ENCODE measurements at regions not wholly inside any gene's neighbourhood (a gene's known extent, or its start where the extent isn't known, plus 50 kb on each side); places are given as distances from the start of the nearest gene placed in this dataset.
A peak's percentile ranks its signal among the peaks of the same experiment; 100 is the strongest.
"Not testable (repeated sequence)": the region's sequence is repeated elsewhere in the genome, so short reads cannot be mapped to it uniquely, and the experiment has no call there.

DNA sequence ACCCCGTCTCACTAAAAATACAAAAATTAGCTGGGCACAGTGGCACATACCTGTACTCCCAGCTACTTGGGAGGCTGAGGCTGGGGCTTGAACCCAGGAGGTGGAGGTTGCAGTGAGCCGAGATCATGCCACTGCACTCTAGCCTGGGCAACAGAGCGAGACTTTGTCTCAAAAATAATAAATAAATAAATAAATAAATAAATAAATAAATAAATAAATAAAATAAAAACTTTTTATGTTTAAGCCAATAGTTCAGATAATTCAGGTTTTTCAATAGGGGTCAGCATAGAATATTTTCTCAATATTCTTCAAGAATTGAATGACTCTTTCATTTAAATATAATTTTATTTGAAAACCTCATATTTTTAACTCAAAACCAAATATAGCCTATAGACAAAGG lies 585.1 kb upstream of the SPRY2 start:
- not testable (repeated sequence) for DNase-seq

DNA sequence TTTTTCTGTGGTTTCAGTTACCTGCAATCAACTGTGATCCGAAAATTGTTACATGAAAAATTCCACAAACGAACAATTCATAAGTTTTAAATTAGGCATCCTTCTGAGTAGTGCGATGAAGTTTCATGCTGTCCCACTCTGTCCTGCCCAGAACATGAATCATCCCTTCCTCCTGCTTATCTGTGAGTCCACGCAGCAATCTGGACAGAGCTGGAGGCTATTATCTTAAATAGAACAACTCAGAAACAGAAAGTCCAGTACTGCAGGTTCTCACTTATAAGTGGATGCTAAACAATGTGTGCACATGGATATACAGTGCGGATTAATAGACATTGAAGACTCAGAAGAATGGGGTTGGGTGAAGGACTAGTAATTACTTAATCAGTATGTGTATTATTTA lies 583.7 kb upstream of the SPRY2 start:
- intact Hi-C loops (cut with DNase I): no loop called here
- DNase-seq (peak; percentile 47), ATAC-seq (peak; percentile 89 to 100)

More for the DNA sequence above, 585.1 kb upstream of the SPRY2 start:
- intact Hi-C loops (cut with DNase I); ATAC-seq: not testable (repeated sequence)

DNA sequence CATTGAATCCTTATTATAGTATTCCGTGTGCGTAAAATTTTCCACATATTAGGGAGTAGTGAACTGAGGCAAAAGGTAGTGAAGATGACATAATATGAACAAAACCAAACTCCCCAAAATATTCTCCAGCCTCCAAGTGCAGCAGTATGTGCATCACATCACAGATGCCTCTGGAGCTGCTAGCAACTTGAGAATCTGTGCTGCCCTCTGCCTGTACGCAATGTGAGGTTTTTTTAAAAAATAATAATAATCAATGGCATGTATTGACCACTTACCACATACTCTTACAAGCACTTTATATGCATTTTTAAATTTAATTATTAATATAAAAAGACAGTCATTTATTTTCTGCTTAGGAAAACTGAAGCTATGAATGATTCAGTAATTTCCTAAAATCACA lies 583.0 kb upstream of the SPRY2 start:
- ATAC-seq: peak; percentile 50 to 65
- DNase-seq: no peak
- intact Hi-C loops (cut with DNase I): no loop called here

DNA sequence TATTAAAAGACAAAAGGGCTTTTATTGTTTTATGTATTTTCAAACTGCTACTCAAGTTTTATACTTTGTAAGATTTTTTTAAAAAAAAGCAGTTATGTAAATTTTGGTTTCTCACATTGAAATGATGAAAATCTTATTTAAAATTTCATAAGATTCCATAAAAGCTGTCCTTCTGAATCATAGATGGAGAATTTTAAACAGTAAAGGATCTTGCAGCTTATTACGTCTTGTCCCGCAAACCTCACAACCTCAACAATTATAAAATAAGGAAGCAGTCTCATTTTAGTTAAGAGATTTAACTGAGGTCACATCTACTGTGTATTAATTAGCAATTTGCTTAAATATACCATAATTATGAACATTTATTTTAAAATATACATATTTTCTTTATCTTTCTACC lies 581.0 kb upstream of the SPRY2 start:
- no peak for DNase-seq
- no peak for ATAC-seq
- intact Hi-C loops (cut with DNase I): no loop called here

DNA sequence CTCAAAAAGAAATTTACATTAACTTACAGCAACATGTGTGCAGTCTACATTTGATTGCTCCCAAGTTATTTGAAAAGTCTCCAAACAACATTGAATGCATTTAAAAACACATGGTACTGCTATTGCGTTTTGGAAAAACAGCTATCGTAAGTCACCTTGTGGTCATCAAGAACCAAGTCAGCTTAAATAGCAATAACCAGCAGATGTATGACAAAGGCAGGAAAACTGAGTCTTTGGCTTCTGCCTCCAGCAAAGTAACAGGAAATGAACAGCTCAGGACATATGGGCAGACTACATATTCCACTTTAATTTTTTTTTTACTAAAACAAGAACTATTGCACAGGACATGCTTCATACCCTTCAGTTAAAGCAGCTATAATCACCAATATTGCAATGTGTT lies 580.6 kb upstream of the SPRY2 start:
- no peak for DNase-seq
- no peak for ATAC-seq
- intact Hi-C loops (cut with DNase I): no loop called here

DNA sequence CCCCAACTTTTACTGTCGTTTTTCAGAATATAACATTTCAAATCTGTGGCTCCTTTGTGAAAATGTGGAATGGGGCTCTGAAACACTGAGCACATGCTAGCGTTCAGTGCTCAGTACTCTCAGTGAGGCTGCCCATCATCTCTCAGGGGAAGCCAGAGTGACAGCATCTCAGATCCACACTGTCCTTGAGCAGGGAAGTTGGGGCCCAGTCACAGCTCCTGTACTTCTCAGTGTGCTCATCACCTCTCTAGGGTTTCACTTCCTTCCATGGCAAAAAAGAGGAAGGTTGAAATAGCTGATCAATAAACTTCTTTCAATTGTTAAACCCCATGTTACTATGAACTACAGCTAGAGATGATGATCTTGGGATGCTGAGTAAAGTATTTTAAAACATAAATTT lies 565.9 kb upstream of the SPRY2 start:
- ATAC-seq: no peak
- DNase-seq: no peak
- intact Hi-C loops (cut with DNase I): no loop called here

DNA sequence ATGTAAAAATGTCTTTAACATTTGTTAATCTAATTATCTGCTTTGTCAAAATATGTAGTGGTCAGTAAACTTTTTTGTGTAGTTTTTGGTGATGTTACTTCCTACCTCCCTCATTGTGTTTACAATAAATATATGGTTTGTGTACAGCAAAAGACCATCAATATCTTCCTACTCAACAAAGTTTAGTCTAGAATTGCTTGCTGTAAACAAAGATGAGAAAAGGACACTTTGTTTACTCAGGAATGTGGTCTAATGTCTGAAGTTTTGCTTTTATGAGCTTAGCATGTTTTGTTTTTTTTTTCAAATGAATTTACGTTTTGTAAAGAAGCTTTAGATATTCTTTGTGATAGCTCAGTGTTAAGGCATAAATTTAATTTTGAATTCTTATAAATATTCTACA lies 563.5 kb upstream of the SPRY2 start:
- ATAC-seq: no peak

DNA sequence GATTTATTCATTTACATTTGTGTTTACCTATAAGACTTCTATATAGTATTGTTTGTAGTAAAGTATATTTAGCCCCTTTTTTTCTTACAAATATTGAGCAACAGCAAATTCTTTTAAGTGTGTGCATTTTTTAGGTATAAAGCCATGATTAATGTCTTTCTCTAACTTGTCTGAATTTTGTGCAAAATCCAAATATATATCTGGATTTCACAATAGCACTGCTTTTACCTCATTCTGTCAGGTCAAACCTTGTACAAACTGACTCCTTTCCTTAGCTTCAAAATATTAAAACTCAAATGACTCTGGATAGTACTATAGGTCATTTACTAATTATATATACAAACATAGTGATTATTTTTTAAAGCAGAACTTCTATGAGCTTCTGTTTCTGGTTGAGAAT lies 563.0 kb upstream of the SPRY2 start:
- ATAC-seq (peak in 1 of 2 donors; percentile 44), DNase-seq (no peak)
- intact Hi-C loops (cut with DNase I): no loop called here

More for the DNA sequence above, 563.5 kb upstream of the SPRY2 start:
- intact Hi-C loops (cut with DNase I): no loop called here
- no peak for DNase-seq

DNA sequence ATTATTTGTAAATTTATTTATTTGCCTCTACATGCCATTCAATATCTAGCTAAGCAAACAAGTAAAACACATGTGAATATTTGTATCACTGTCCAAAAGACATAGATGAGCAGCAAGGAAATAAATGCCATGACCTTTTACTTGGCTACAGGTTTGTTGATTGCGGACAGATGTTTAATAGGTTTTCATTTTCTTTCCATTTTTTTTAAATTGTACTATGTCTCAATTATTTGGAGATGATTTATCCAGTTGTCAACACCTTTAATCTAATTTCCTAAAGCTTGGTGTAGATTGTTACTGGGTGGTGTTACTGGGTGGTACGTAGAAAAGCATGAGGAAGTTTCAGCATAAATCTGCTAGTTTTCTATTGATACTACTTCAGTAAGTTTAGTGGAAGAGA lies 560.6 kb upstream of the SPRY2 start:
- no peak for DNase-seq
- ATAC-seq: peak in 1 of 2 donors; percentile 75
- intact Hi-C loops (cut with DNase I): no loop called here

DNA sequence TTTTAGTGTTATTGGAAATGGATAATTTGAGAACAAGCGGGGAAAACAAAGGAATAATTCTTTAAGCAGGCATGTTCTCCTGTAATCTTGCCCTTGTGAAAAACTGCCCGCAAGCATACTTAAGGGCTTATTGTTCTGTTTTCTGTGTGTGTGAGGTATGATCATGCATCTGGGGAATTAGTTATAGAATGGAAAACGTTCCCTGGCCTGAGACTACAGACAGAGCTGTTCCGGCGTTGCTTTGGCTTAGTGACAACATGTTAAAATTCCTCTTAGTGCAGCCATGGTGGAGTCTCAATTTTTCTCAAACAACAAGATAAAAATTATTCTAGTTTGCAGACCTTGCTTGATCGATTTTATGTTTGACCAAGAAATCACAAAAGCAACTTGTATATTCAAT lies 560.2 kb upstream of the SPRY2 start:
- peak; percentile 53 to 90 for ATAC-seq
- no peak for DNase-seq
- intact Hi-C loops (cut with DNase I): no loop called here

DNA sequence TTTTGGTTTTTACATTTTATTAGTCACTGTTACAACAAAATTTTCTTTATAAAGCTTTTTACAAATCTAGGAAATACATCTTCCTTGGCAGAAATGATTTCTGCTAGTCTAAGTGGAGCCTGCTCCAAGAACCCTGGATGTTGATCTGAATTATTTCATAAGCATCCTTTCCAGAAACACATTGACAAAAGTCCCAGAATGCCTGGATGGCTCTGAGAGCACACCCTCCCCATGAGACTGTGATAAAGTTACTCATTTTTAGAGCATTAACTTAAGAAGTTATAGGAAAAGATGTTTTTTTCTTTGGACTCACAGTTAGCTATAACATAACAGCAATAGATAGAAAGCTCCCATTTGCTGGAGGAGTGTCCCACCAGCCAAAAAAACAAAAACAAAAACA lies 559.6 kb upstream of the SPRY2 start:
- ATAC-seq (peak in 1 of 2 donors; percentile 56), DNase-seq (no peak)
- intact Hi-C loops (cut with DNase I): no loop called here

DNA sequence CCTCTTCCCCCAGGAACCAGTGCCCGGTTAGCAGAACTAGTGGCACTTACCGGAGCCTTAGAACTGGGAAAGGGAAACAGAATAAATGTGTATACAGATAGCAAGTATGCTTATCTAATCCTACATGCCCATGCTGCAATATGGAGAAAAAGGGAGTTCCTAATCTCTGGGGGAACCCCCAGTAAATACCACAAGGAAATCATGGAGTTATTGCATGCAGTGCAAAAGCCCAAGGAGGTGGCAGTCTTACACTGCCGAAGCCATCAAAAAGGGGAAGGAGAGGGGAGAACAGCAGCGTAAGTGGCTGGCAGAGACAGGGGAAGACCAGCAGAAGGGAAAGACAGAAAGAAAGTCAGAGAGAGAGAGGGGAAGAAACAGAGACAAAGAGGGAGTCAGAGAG lies 556.7 kb upstream of the SPRY2 start:
- intact Hi-C loops (cut with DNase I); ATAC-seq; DNase-seq: not testable (repeated sequence)

DNA sequence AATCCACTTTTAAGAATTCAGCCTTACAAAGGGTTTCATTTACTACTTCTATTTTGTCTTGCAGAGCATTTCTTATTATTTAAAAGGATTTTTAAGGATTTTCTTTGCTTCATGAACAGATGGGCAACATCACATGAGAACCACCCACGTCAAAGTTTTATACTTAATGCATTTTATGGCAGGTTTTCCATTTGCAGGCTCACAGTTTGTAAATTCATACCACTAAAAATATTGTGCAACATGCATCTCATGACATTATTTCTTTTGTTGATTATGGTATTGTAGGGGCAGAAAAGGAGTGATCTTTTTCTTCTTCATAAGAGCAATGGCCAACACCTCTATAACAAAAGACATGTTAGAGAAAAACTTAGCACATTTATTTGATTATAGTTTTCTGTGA lies 554.0 kb upstream of the SPRY2 start:
- intact Hi-C loops (cut with DNase I): no loop called here
- no peak for DNase-seq

DNA sequence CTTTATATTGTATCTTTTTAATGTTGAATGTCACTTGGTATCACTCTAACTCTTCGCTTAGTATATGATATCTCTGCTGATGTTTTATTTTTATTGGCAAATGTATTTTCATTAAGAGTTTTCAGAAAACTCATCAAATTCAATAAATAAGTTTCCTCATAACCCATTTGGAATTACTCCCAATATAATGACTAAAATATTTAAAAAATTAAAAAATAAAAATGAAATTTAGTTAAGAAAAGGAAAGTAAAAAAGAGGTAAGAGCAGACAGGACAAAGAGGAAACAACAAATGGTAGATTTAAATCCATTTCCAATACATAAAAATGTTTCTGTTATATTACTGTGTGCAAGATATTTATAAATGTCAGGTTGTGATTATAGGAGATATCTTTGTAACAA lies 548.9 kb upstream of the SPRY2 start:
- no peak for ATAC-seq
- no peak for DNase-seq
- intact Hi-C loops (cut with DNase I): no loop called here

More for the DNA sequence above, 554.0 kb upstream of the SPRY2 start:
- ATAC-seq: no peak

DNA sequence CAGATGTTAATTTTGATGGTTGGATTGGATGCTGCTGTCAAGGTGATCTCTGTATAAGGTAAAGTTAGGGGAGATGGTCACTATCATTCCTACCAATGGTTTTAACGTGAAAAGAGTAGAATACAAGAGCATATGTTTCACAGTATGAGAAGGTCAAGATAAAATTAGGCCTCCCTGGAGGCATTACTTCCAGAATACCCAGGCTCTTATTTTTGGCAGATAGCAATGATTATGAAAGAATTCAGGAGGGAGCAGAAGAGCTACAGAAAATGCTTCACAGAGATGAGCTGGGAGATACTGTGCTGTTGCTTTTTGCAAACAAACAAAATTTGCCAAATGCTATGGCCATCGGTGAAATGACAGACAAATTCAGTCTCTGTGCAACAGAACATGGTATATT lies 547.5 kb upstream of the SPRY2 start:
- no peak for ATAC-seq
- no peak for DNase-seq
- intact Hi-C loops (cut with DNase I): no loop called here

DNA sequence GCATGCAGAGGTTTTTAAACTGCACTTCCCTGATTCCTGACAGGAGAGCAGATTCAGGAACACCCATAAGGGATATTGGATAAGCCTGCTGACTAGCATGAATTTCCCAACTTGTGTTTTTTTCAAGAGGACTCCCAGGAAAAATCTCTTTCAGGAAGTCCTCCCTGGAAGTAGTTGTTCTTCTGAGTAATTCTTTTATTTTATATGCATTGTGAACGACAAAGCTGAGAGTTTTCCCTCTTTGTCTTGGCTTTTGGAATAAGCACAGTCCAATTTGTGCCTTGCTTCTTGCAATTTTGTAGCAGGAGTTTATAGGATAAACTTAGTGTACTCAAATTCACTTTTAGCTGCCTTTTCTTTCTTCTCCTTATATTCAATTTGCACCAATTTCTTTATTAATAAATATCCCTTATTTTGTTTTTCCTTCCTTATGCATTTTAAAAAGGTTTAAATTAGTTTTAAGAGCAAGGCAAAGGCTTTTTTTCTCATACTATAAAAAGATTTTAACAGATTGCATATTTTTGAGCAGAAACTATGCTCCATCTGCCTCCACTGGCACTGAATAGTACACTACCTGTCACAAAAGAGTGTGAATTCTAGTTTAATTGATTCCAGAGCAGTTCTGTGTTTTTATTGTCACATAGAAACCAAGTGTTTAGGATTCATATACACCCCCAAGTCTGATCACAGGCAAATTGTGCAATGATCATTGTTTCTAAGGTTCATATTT lies 543.3 kb upstream of the SPRY2 start:
- DNase-seq (no peak), ATAC-seq (no peak)

DNA sequence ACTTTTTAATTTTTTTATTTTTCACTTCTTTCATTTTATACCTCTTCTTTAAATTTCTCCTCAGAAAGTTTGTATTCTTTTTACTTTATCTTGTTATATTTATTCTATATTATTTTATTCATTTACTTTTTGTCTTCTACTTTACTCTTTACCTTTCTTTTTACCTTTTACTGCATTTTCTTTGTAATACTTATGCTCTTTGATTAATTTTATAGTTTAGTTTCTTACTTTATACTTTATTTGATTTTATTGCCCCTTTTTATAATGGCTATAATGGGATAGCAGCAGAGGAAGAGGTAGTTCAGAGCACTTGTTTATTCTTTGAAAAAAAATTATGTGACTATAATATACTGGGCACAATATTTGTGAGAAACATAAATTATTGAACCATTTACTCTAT lies 542.6 kb upstream of the SPRY2 start:
- intact Hi-C loops (cut with DNase I): no loop called here
- DNase-seq (no peak), ATAC-seq (no peak)

More for the DNA sequence above, 543.3 kb upstream of the SPRY2 start:
- intact Hi-C loops (cut with DNase I): no loop called here

DNA sequence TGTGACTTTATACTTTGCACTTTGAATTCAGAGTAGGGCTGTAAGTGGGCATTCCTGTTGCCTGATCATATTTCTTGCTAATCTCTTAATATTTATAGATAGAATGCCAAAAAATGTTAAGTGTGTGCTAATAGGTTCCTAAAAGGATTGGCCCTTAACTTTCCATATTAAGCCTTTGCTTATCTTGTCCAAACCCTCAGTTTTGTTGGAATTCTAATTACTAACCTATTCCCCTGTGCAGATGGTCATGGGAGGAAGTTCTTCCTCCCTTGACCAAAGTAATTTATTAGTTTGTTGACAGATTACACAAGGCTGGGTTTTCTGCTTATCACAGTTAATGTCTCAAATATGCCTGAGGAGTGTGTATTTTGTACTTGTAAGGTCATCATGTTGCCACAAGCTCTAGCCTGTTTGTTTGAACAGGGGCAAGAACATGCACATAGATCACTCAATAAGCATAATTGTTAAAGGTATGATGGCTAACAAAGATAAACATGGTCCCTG lies 541.1 kb upstream of the SPRY2 start:
- no peak for DNase-seq
- ATAC-seq: peak in 1 of 2 donors; percentile 59
- intact Hi-C loops (cut with DNase I): no loop called here

DNA sequence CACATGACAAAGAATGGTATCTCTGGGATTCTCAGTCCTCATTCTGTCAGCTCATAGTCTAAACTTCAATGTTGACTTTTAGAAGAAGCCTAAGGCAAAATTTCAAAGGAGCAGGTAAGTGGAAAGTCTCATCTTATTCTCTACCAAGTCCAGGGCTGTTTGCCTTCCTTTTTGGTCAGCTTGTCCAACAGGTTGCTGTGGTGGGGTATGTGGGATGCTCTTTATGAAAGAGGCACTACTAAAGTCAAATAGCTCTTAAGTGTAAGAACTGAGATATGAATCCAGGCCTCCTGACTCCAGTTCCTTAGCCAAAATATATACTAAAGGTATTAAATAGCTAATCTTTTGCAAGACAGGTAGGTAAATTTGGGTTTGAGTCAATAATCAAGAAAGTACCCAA lies 540.6 kb upstream of the SPRY2 start:
- no peak for ATAC-seq
- intact Hi-C loops (cut with DNase I): no loop called here
- no peak for DNase-seq

DNA sequence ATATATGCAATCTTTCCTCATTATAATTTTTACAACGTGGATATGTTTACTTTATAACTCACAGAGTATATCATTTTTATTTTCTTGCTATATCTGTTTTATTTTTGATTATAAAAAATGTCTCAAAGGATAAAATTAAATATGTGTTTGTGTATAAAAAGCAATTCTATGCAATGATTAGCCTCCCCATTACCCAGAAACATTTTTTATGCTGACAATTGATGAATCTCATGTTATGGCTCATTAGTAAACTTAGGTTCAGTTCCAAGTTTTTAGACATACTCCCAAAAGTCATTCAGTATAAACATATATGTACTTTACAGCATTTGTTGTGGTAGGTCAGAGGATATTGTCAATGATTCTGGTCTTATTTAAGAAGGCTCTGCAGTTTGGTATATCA lies 540.1 kb upstream of the SPRY2 start:
- no peak for ATAC-seq
- intact Hi-C loops (cut with DNase I): no loop called here
- no peak for DNase-seq

DNA sequence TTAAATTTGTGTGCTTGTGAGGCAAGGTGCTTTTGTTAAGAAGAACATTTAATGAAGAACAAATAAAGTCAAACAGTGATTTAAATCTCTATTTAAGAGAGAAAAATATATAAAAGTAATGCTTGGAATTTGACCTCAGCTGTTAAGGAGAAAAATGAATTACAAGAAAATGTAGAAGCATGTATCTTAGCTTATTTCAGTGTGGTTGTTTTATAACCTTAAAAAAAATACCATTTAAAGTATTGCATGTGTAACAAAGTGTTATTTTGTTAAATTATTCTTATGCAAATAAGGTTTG lies 537.0 kb upstream of the SPRY2 start:
- intact Hi-C loops (cut with DNase I): no loop called here
- no peak for DNase-seq
- ATAC-seq: no peak
